Uterus (tissue), 3 donors: ENCODE measurements at regions not wholly inside any gene's neighbourhood (a gene's known extent, or its start where the extent isn't known, plus 50 kb on each side); places are given as distances from the start of the nearest gene placed in this dataset.

ENCODE experiments used
- DNase-seq, 2 donors: peaks; one replicate each; pipeline ENCODE4 v3.0.0-alpha.2; 2019 to 2020
- H3K27ac ChIP-seq, 2 donors: fragments of 200-600 bp; sonication (generic); 1 replicate in 1 of 2; 2 replicates in 1 of 2; pipeline ENCODE4 v1.5.1; 2016 to 2018
- H3K27me3 ChIP-seq, 2 donors: fragments of 200-600 bp; sonication (generic); one replicate each; pipeline ENCODE4 v1.5.1; 2018 to 2019; ENCODE audit warnings: control low read depth in 1 of 2
- H3K36me3 ChIP-seq, 2 donors: fragments of 200-600 bp; sonication (generic); one replicate each; pipeline ENCODE4 v1.5.1; 2019; ENCODE audit warnings: control low read depth in 1 of 2
- H3K4me1 ChIP-seq, 2 donors: fragments of 200-600 bp; sonication (generic); one replicate each; pipeline ENCODE4 v1.5.1; 2018 to 2019; ENCODE audit warnings: control low read depth in 1 of 2
- H3K4me3 ChIP-seq, 2 donors: fragments of 200-600 bp; sonication (generic); 1 replicate in 1 of 2; 2 replicates in 1 of 2; pipeline ENCODE4 v1.5.1; 2018 to 2019; ENCODE audit warnings: mild to moderate bottlenecking in 1 of 2
- H3K9me3 ChIP-seq, 2 donors: fragments of 200-600 bp; sonication (generic); one replicate each; pipeline ENCODE4 v1.5.1; 2019; ENCODE audit warnings: control low read depth in 1 of 2
- POLR2A ChIP-seq, 2 donors: fragments of 450-650 bp; IDR thresholded peaks; one replicate each; pipeline ENCODE4 v1.6.1; 2016; ENCODE audit warnings: antibody characterized with exemption in 2 of 2, mild to moderate bottlenecking in 1 of 2, moderate library complexity in 1 of 2
- intact Hi-C: fragments of 100-400 bp; cut with DNase I; formaldehyde crosslinking; loops from one replicate; pipeline ENCODE4 v1.15.1; 2023; ENCODE audit warnings: low total_unique reads
- TF ChIP-seq, protein P1 (sequence below), 4 experiments: fragments of 200-600 bp in 2 of 4; fragments of 450-650 bp in 2 of 4; sonication (generic) in 2 of 4; IDR thresholded peaks; one replicate each; pipeline ENCODE4 v1.5.1; 2016 to 2019; ENCODE audit warnings: antibody characterized with exemption in 4 of 4, mild to moderate bottlenecking in 2 of 4, moderate library complexity in 1 of 4
- donor health status: DM: yes; HTN: yes; CAD: no.

DNA sequence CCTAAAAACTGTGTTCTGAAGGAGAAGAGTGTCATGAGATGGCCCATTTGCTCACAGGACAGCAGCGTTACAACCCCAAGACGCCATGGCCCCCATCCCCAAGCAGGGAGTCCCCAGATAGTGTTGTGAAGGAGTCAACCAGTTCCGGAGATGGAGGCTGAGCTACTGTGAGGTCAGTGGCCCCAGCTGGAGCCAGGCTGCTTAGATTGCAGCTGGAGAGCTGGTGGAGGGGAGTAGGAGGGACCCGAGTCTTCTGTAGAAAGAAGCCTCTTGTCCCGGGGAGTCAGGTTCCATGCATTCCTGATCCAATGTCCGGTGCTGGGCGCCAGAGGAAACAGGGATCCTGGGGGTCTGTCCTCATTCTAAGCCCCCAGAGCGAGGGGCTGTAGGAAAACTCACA is 93.5 kb upstream of the SIM2 start:
- Histone ChIP-seq H3K27me3 (no peaks in the 10 kb centered on the region), H3K4me3 (no peak overlapping the region), H3K36me3 (no peaks in the 10 kb centered on the region), H3K27ac (no peak overlapping the region), H3K9me3 (no peaks in the 10 kb centered on the region), H3K4me1 (no peaks in the 10 kb centered on the region)
- no peak for DNase-seq
- intact Hi-C loops: no loop called here
- TF ChIP-seq POLR2A (IDR thresholded peaks at IDR 0.05): no peak
- TF ChIP-seq, protein P1, sequence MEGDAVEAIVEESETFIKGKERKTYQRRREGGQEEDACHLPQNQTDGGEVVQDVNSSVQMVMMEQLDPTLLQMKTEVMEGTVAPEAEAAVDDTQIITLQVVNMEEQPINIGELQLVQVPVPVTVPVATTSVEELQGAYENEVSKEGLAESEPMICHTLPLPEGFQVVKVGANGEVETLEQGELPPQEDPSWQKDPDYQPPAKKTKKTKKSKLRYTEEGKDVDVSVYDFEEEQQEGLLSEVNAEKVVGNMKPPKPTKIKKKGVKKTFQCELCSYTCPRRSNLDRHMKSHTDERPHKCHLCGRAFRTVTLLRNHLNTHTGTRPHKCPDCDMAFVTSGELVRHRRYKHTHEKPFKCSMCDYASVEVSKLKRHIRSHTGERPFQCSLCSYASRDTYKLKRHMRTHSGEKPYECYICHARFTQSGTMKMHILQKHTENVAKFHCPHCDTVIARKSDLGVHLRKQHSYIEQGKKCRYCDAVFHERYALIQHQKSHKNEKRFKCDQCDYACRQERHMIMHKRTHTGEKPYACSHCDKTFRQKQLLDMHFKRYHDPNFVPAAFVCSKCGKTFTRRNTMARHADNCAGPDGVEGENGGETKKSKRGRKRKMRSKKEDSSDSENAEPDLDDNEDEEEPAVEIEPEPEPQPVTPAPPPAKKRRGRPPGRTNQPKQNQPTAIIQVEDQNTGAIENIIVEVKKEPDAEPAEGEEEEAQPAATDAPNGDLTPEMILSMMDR (IDR thresholded peaks at IDR 0.05): no peak

DNA sequence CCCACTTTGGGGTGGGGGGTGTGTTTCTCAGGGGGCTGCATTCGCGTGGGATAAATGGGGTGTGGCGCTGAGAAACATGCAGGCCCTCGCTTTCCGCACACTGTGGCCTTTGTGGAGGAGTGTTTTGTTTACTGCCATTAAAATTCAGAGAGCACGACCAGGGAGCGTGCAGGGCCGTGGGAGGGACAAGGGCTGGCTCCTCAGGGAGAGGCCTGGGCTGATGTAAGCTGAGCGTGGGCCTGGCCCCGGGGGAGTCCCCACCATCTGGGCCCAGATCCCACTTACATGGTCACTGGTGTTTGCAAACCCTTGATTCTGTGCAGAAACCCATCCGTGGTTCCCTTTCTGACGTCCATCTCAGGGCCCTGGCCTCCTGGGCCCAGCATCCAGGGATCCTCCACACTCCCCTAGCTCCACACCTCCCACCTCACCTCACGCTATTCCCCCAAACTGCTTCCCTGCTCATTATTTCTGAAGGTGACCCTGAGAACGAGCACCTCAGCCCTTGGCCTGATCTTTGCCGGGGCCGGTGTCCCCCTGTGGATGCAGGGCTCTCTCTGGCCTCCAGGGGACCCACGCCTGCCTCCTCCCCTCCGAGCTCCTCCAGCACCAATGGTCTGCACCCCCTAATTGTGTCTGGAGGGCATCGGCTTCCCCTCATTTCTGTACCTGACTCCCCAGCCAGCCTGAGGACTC is 92.5 kb upstream of the SIM2 start:
- no peaks in the 10 kb centered on the region for H3K4me1 ChIP-seq
- H3K36me3 ChIP-seq: no peaks in the 10 kb centered on the region
- no peaks in the 10 kb centered on the region for H3K27me3 ChIP-seq
- no peak overlapping the region for H3K4me3 ChIP-seq
- no peak overlapping the region for H3K27ac ChIP-seq
- no peaks in the 10 kb centered on the region for H3K9me3 ChIP-seq
- TF ChIP-seq, protein P1 (IDR thresholded peaks at IDR 0.05): no peak
- no peak for TF ChIP-seq POLR2A (IDR thresholded peaks at IDR 0.05)
- intact Hi-C loops: no loop called here
- DNase-seq: no peak

GRCh38 chr21:36606983-36607325 is 92.0 kb upstream of the SIM2 start:
- H3K4me1 ChIP-seq: no peaks in the 10 kb centered on the region
- intact Hi-C loops: no loop called here
- no peaks in the 10 kb centered on the region for H3K9me3 ChIP-seq
- no peaks in the 10 kb centered on the region for H3K27me3 ChIP-seq
- no peak overlapping the region for H3K27ac ChIP-seq
- no peak for DNase-seq
- TF ChIP-seq POLR2A (IDR thresholded peaks at IDR 0.05): no peak
- TF ChIP-seq, protein P1 (IDR thresholded peaks at IDR 0.05): no peak
- H3K4me3 ChIP-seq: no peak overlapping the region
- no peaks in the 10 kb centered on the region for H3K36me3 ChIP-seq

GRCh38 chr21:36608041-36608896 is 90.6 kb upstream of the SIM2 start:
- intact Hi-C loops: no loop called here
- H3K4me3 ChIP-seq: no peak overlapping the region
- DNase-seq: no peak

DNA sequence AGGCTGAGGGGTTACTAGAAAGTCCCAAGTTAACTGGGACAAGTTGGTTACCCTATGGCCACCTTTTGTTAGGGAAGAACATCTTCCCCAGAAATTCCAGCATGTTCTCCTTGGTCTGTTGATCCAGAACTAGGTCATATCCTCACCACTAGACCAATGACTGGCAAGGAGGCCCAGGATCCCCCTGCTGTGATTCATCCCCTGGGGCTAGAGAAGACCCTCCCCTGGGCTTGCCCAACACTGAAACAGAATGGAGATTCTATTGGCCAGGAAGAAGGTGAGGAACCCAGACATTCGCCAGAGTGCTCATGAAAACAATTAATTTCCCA is 90.1 kb upstream of the SIM2 start:
- no peak overlapping the region for H3K4me3 ChIP-seq
- DNase-seq: no peak
- H3K27me3 ChIP-seq: no peaks in the 10 kb centered on the region
- H3K4me1 ChIP-seq: no peaks in the 10 kb centered on the region
- no peaks in the 10 kb centered on the region for H3K36me3 ChIP-seq
- H3K27ac ChIP-seq: no peak overlapping the region
- intact Hi-C loops: no loop called here
- no peak for TF ChIP-seq POLR2A (IDR thresholded peaks at IDR 0.05)
- TF ChIP-seq, protein P1 (IDR thresholded peaks at IDR 0.05): no peak
- H3K9me3 ChIP-seq: no peaks in the 10 kb centered on the region

More at GRCh38 chr21:36608041-36608896, 90.6 kb upstream of the SIM2 start:
- Histone ChIP-seq H3K36me3 (no peaks in the 10 kb centered on the region), H3K27me3 (no peaks in the 10 kb centered on the region), H3K4me1 (no peaks in the 10 kb centered on the region), H3K9me3 (no peaks in the 10 kb centered on the region), H3K27ac (no peak overlapping the region)
- TF ChIP-seq, protein P1 (IDR thresholded peaks at IDR 0.05): no peak
- no peak for TF ChIP-seq POLR2A (IDR thresholded peaks at IDR 0.05)
